ENCODE measurements at regions not wholly inside any gene's neighbourhood (a gene's known extent, or its start where the extent isn't known, plus 50 kb on each side); places are given as distances from the start of the nearest gene placed in this dataset.

DNA sequence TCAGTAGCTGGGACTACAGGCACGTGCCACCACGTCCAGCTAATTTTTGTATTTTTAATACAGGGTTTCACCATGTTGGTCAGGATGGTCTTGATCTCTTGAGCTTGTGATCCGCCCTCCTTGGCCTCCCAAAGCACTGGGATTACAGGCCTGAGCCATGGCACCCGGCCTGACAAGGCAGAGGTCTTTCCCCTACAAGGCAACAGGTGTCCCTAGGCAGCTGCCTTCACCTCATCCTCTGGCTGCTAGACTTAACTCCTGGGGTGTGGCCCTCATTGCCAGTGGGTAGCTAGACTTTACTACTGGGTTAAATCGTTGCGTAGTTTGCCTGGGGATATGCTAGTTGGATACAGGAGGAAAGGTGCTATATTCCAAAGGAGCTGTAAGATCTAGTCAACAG, 81.4 kb downstream of the CHRD start:
- TF ChIP-seq POLR2A (IDR thresholded peaks at IDR 0.05; ENCODE audit: low read depth, low read length) = no peak
- FAIRE-seq (no peak), DNase-seq (ENCODE audit: insufficient read length, low spot score) (no peak)

- DNase-seq (ENCODE audit: insufficient read length, low spot score) (no peak), FAIRE-seq (no peak)
- no peak for TF ChIP-seq POLR2A (IDR thresholded peaks at IDR 0.05; ENCODE audit: low read depth, low read length)
Observed at GRCh38 chr3:184465883-184466412, 86.1 kb downstream of the CHRD start.

DNA sequence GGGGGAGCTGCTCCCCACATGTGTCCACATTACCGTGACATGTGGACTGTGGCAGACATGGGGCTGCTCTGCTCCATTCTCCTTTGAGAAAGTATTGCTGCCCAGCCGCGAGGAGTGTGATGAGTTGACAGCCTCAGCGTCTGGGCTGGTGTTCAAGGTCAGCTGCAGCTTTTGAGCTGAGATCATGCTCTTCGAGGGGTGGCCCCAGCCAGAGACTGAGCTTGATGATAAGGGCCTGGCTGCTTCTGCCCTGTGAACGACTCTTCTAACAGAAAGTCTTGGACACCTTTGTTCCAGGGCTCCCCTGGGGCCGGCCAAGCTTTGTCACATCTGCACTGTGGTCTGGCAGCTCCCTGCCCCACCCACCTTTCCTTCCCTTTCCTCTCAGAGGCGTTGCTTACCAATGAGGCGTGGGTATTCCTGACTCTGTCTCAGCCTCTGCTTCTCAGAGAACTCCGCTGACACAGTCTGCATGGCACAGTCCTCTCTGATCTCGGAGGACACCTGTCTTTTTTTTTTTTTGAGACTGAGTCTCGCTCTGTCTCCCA, 86.6 kb downstream of the CHRD start:
- no peak for TF ChIP-seq POLR2A (IDR thresholded peaks at IDR 0.05; ENCODE audit: low read depth, low read length)
- DNase-seq (ENCODE audit: insufficient read length, low spot score) = no peak

GRCh38 chr3:184467171-184467570, 87.3 kb downstream of the CHRD start:
- DNase-seq (ENCODE audit: insufficient read length, low spot score) = no peak
- TF ChIP-seq POLR2A (IDR thresholded peaks at IDR 0.05; ENCODE audit: low read depth, low read length) = no peak
- no peak for FAIRE-seq

More for the DNA sequence above, 86.6 kb downstream of the CHRD start:
- FAIRE-seq = no peak

GRCh38 chr3:184470551-184470950, 90.7 kb downstream of the CHRD start:
- DNase-seq (ENCODE audit: insufficient read length, low spot score) (no peak), FAIRE-seq (no peak)
- no peak for TF ChIP-seq POLR2A (IDR thresholded peaks at IDR 0.05; ENCODE audit: low read depth, low read length)

DNA sequence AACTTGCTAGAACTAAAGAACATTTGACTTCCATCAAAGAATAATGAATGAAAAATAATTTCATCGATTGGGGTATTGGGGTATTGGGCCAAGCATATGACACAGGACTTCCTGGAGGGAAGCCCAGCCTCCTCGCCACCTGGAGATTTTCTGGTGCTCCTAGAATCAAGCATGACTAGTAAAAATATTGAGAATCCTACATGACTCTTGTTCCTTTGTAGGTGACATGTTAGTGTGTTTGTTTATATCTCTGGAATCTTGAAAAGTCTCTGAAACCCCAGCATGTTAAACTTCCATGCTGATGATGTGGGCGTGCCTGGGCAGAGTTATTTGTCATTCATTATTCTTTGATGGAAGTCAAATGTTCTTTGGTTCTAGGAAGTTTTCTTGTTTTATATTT, 90.1 kb upstream of the EPHB3 start:
- DNase-seq (ENCODE audit: insufficient read length, low spot score) = no peak
- no peak for TF ChIP-seq POLR2A (IDR thresholded peaks at IDR 0.05; ENCODE audit: low read depth, low read length)
- no peak for FAIRE-seq

GRCh38 chr3:184472723-184473428, 88.7 kb upstream of the EPHB3 start:
- FAIRE-seq (peak; percentile 36), DNase-seq (ENCODE audit: insufficient read length, low spot score) (no peak)
- TF ChIP-seq POLR2A (IDR thresholded peaks at IDR 0.05; ENCODE audit: low read depth, low read length) = no peak

DNA sequence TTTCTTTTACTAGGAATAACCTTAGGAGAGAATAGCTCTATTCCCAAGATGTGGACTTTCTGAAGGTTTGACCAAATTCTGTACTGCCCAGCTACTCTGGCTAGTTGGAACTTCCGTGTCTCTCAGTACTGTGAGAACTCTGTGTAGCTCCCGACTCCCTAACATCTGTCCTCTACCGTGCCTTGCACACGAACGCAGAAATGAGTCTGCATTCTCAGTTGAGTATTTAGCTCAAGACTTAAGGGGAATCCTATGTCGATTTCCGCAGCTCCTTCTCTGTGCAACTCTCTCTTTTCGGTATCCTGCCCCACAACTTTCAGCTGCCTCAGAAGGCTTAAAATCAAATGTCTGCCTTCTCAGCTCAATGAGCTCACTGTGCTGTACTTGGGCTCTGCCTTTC, 86.7 kb upstream of the EPHB3 start:
- TF ChIP-seq POLR2A (IDR thresholded peaks at IDR 0.05; ENCODE audit: low read depth, low read length) = no peak
- DNase-seq (ENCODE audit: insufficient read length, low spot score) (no peak), FAIRE-seq (no peak)

GRCh38 chr3:184477940-184478339, 83.6 kb upstream of the EPHB3 start:
- TF ChIP-seq POLR2A (IDR thresholded peaks at IDR 0.05; ENCODE audit: low read depth, low read length) = no peak
- FAIRE-seq = no peak

GRCh38 chr3:184479426-184480126, 82.0 kb upstream of the EPHB3 start:
- no peak for TF ChIP-seq POLR2A (IDR thresholded peaks at IDR 0.05; ENCODE audit: low read depth, low read length)
- DNase-seq (ENCODE audit: insufficient read length, low spot score) (no peak), FAIRE-seq (peak; percentile 58)

More at GRCh38 chr3:184477940-184478339, 83.6 kb upstream of the EPHB3 start:
- DNase-seq (ENCODE audit: insufficient read length, low spot score) = no peak

- FAIRE-seq = no peak
- TF ChIP-seq POLR2A (IDR thresholded peaks at IDR 0.05; ENCODE audit: low read depth, low read length) = no peak
Observed at GRCh38 chr3:184480831-184481230, 80.8 kb upstream of the EPHB3 start.

GRCh38 chr3:184481984-184482671, 79.5 kb upstream of the EPHB3 start:
- no peak for TF ChIP-seq POLR2A (IDR thresholded peaks at IDR 0.05; ENCODE audit: low read depth, low read length)
- FAIRE-seq (no peak), DNase-seq (ENCODE audit: insufficient read length, low spot score) (no peak)

More at GRCh38 chr3:184480831-184481230, 80.8 kb upstream of the EPHB3 start:
- DNase-seq (ENCODE audit: insufficient read length, low spot score) = no peak

GRCh38 chr3:184485241-184485640, 76.3 kb upstream of the EPHB3 start:
- FAIRE-seq = no peak
- no peak for TF ChIP-seq POLR2A (IDR thresholded peaks at IDR 0.05; ENCODE audit: low read depth, low read length)
- DNase-seq (ENCODE audit: insufficient read length, low spot score) = no peak

DNA sequence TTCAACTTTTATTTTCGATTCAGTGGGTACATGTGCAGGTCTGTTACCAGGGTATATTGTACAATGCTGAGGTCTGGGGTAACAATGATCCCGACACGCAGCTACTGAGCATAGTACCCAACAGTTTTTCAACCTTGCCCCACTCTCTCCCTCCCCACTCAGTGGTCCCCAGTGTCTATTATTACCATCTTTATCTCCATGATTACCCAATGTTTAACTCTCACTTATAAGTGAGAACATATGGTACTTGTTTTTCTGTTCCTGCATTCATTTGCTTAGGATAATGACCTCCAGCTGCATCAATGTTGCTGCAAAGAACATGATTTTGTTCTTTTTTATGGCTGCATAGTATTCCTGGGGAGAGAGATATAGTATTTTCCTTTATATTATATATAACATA, 75.7 kb upstream of the EPHB3 start:
- no peak for TF ChIP-seq POLR2A (IDR thresholded peaks at IDR 0.05; ENCODE audit: low read depth, low read length)
- FAIRE-seq (no peak), DNase-seq (ENCODE audit: insufficient read length, low spot score) (no peak)

All from H54 (cell line).